ENCODE measurements at regions not wholly inside any gene's neighbourhood (a gene's known extent, or its start where the extent isn't known, plus 50 kb on each side); places are given as distances from the start of the nearest gene placed in this dataset.
"Not testable (repeated sequence)": the region's sequence is repeated elsewhere in the genome, so short reads cannot be mapped to it uniquely, and the experiment has no call there.

- Histone ChIP-seq H3K9me3 (ENCODE audit: control insufficient read depth in 1 of 2, low read length in 2 of 2) (no peaks in the 10 kb centered on the region), H3K36me3 (ENCODE audit: control insufficient read depth in 1 of 2, insufficient read depth in 2 of 2, low read length in 2 of 2) (no peaks in the 10 kb centered on the region), H3K4me1 (ENCODE audit: control insufficient read depth in 1 of 2, insufficient read depth in 2 of 2, low read length in 2 of 2) (no peaks in the 10 kb centered on the region), H3K27me3 (ENCODE audit: low read depth, low read length) (no peaks in the 10 kb centered on the region), H3K27ac (ENCODE audit: low read length) (no peak overlapping the region), H3K4me3 (ENCODE audit: low read depth in 1 of 2, low read length in 2 of 2) (no peak overlapping the region)
These were observed 225.9 kb upstream of the SEL1L start for GRCh38 chr14:81759541-81759940.

GRCh38 chr14:81765651-81766275 is 232.1 kb upstream of the SEL1L start:
- Histone ChIP-seq H3K4me3 (ENCODE audit: low read depth in 1 of 2, low read length in 2 of 2) (no peak overlapping the region), H3K4me1 (ENCODE audit: control insufficient read depth in 1 of 2, insufficient read depth in 2 of 2, low read length in 2 of 2) (no peaks in the 10 kb centered on the region), H3K9me3 (ENCODE audit: control insufficient read depth in 1 of 2, low read length in 2 of 2) (no peaks in the 10 kb centered on the region), H3K27me3 (ENCODE audit: low read depth, low read length) (no peaks in the 10 kb centered on the region), H3K36me3 (ENCODE audit: control insufficient read depth in 1 of 2, insufficient read depth in 2 of 2, low read length in 2 of 2) (no peaks in the 10 kb centered on the region), H3K27ac (ENCODE audit: low read length) (no peak overlapping the region)

GRCh38 chr14:81766321-81766915 is 232.8 kb upstream of the SEL1L start:
- no peak overlapping the region for H3K27ac ChIP-seq (ENCODE audit: low read length)
- H3K36me3 ChIP-seq (ENCODE audit: control insufficient read depth in 1 of 2, insufficient read depth in 2 of 2, low read length in 2 of 2), result no peaks in the 10 kb centered on the region
- no peaks in the 10 kb centered on the region for H3K9me3 ChIP-seq (ENCODE audit: control insufficient read depth in 1 of 2, low read length in 2 of 2)
- H3K4me3 ChIP-seq (ENCODE audit: low read depth in 1 of 2, low read length in 2 of 2), result no peak overlapping the region
- H3K27me3 ChIP-seq (ENCODE audit: low read depth, low read length), result no peaks in the 10 kb centered on the region
- H3K4me1 ChIP-seq (ENCODE audit: control insufficient read depth in 1 of 2, insufficient read depth in 2 of 2, low read length in 2 of 2), result no peaks in the 10 kb centered on the region

- Histone ChIP-seq H3K27me3 (ENCODE audit: low read depth, low read length) (no peaks in the 10 kb centered on the region), H3K36me3 (ENCODE audit: control insufficient read depth in 1 of 2, insufficient read depth in 2 of 2, low read length in 2 of 2) (no peaks in the 10 kb centered on the region), H3K27ac (ENCODE audit: low read length) (no peak overlapping the region), H3K9me3 (ENCODE audit: control insufficient read depth in 1 of 2, low read length in 2 of 2) (no peaks in the 10 kb centered on the region), H3K4me1 (ENCODE audit: control insufficient read depth in 1 of 2, insufficient read depth in 2 of 2, low read length in 2 of 2) (no peaks in the 10 kb centered on the region), H3K4me3 (ENCODE audit: low read depth in 1 of 2, low read length in 2 of 2) (no peak overlapping the region)
These were observed 233.8 kb upstream of the SEL1L start for GRCh38 chr14:81767266-81767995.

GRCh38 chr14:81771651-81772275 is 238.1 kb upstream of the SEL1L start:
- H3K4me3 ChIP-seq (ENCODE audit: low read depth in 1 of 2, low read length in 2 of 2), result no peak overlapping the region
- H3K27me3 ChIP-seq (ENCODE audit: low read depth, low read length), result no peaks in the 10 kb centered on the region
- H3K4me1 ChIP-seq (ENCODE audit: control insufficient read depth in 1 of 2, insufficient read depth in 2 of 2, low read length in 2 of 2), result no peaks in the 10 kb centered on the region
- H3K9me3 ChIP-seq (ENCODE audit: control insufficient read depth in 1 of 2, low read length in 2 of 2), result no peaks in the 10 kb centered on the region
- no peaks in the 10 kb centered on the region for H3K36me3 ChIP-seq (ENCODE audit: control insufficient read depth in 1 of 2, insufficient read depth in 2 of 2, low read length in 2 of 2)
- no peak overlapping the region for H3K27ac ChIP-seq (ENCODE audit: low read length)

- Histone ChIP-seq H3K36me3 (ENCODE audit: control insufficient read depth in 1 of 2, insufficient read depth in 2 of 2, low read length in 2 of 2) (no peaks in the 10 kb centered on the region), H3K4me3 (ENCODE audit: low read depth in 1 of 2, low read length in 2 of 2) (no peak overlapping the region), H3K9me3 (ENCODE audit: control insufficient read depth in 1 of 2, low read length in 2 of 2) (no peaks in the 10 kb centered on the region), H3K4me1 (ENCODE audit: control insufficient read depth in 1 of 2, insufficient read depth in 2 of 2, low read length in 2 of 2) (no peaks in the 10 kb centered on the region), H3K27ac (ENCODE audit: low read length) (no peak overlapping the region), H3K27me3 (ENCODE audit: low read depth, low read length) (no peaks in the 10 kb centered on the region)
These were observed 238.7 kb upstream of the SEL1L start for GRCh38 chr14:81772381-81772780.

- no peaks in the 10 kb centered on the region for H3K4me1 ChIP-seq (ENCODE audit: control insufficient read depth in 1 of 2, insufficient read depth in 2 of 2, low read length in 2 of 2)
- H3K9me3 ChIP-seq (ENCODE audit: control insufficient read depth in 1 of 2, low read length in 2 of 2), result no peaks in the 10 kb centered on the region
- H3K27me3 ChIP-seq (ENCODE audit: low read depth, low read length), result no peaks in the 10 kb centered on the region
- H3K36me3 ChIP-seq (ENCODE audit: control insufficient read depth in 1 of 2, insufficient read depth in 2 of 2, low read length in 2 of 2), result no peaks in the 10 kb centered on the region
- H3K4me3 ChIP-seq (ENCODE audit: low read depth in 1 of 2, low read length in 2 of 2), result no peak overlapping the region
- no peak overlapping the region for H3K27ac ChIP-seq (ENCODE audit: low read length)
These were observed 242.9 kb upstream of the SEL1L start for GRCh38 chr14:81776531-81776930.

- H3K36me3 ChIP-seq (ENCODE audit: control insufficient read depth in 1 of 2, insufficient read depth in 2 of 2, low read length in 2 of 2); H3K9me3 ChIP-seq (ENCODE audit: control insufficient read depth in 1 of 2, low read length in 2 of 2); H3K4me1 ChIP-seq (ENCODE audit: control insufficient read depth in 1 of 2, insufficient read depth in 2 of 2, low read length in 2 of 2); H3K27me3 ChIP-seq (ENCODE audit: low read depth, low read length); H3K27ac ChIP-seq (ENCODE audit: low read length); H3K4me3 ChIP-seq (ENCODE audit: low read depth in 1 of 2, low read length in 2 of 2): not testable (repeated sequence)
These were observed 248.1 kb upstream of the SEL1L start for GRCh38 chr14:81781798-81782197.

- Histone ChIP-seq H3K4me1 (ENCODE audit: control insufficient read depth in 1 of 2, insufficient read depth in 2 of 2, low read length in 2 of 2) (no peaks in the 10 kb centered on the region), H3K36me3 (ENCODE audit: control insufficient read depth in 1 of 2, insufficient read depth in 2 of 2, low read length in 2 of 2) (no peaks in the 10 kb centered on the region), H3K4me3 (ENCODE audit: low read depth in 1 of 2, low read length in 2 of 2) (no peak overlapping the region), H3K27me3 (ENCODE audit: low read depth, low read length) (no peaks in the 10 kb centered on the region), H3K27ac (ENCODE audit: low read length) (no peak overlapping the region), H3K9me3 (ENCODE audit: control insufficient read depth in 1 of 2, low read length in 2 of 2) (no peaks in the 10 kb centered on the region)
These were observed 250.4 kb upstream of the SEL1L start for GRCh38 chr14:81784084-81784483.

GRCh38 chr14:81797315-81797714 is 263.7 kb upstream of the SEL1L start:
- Histone ChIP-seq H3K27ac (ENCODE audit: low read length) (no peak overlapping the region), H3K9me3 (ENCODE audit: control insufficient read depth in 1 of 2, low read length in 2 of 2) (no peaks in the 10 kb centered on the region), H3K4me1 (ENCODE audit: control insufficient read depth in 1 of 2, insufficient read depth in 2 of 2, low read length in 2 of 2) (peaks cover 0 to 5% of the 10 kb centered on the region in 2 donors), H3K27me3 (ENCODE audit: low read depth, low read length) (no peaks in the 10 kb centered on the region), H3K36me3 (ENCODE audit: control insufficient read depth in 1 of 2, insufficient read depth in 2 of 2, low read length in 2 of 2) (no peaks in the 10 kb centered on the region), H3K4me3 (ENCODE audit: low read depth in 1 of 2, low read length in 2 of 2) (no peak overlapping the region)

- H3K27ac ChIP-seq (ENCODE audit: low read length), result no peak overlapping the region
- no peaks in the 10 kb centered on the region for H3K27me3 ChIP-seq (ENCODE audit: low read depth, low read length)
- no peak overlapping the region for H3K4me3 ChIP-seq (ENCODE audit: low read depth in 1 of 2, low read length in 2 of 2)
- H3K4me1 ChIP-seq (ENCODE audit: control insufficient read depth in 1 of 2, insufficient read depth in 2 of 2, low read length in 2 of 2), result peaks cover 0 to 5% of the 10 kb centered on the region in 2 donors
- no peaks in the 10 kb centered on the region for H3K36me3 ChIP-seq (ENCODE audit: control insufficient read depth in 1 of 2, insufficient read depth in 2 of 2, low read length in 2 of 2)
- H3K9me3 ChIP-seq (ENCODE audit: control insufficient read depth in 1 of 2, low read length in 2 of 2), result no peaks in the 10 kb centered on the region
These were observed 268.3 kb upstream of the SEL1L start for GRCh38 chr14:81801921-81802320.
